Panc1 (cell line): ENCODE measurements at regions not wholly inside any gene's neighbourhood (a gene's known extent, or its start where the extent isn't known, plus 50 kb on each side); places are given as distances from the start of the nearest gene placed in this dataset.

Experiments used
- ATAC-seq: fragments of 200-7000 bp; cut with Tn5 transposase; 2 replicates; pipeline ENCODE4 v1.9.1; 2020; ENCODE audit warnings: mild to moderate bottlenecking, moderate library complexity
- BruUV-seq: library from RNA; stranded (reverse); fragments of 400-500 nt; replicated peaks from 2 replicates; lab custom pipeline; 2021; lab: Mats Ljungman, UMichigan
- CTCF ChIA-PET: fragments of 300-600 bp; sonication (Branson Sonifier 250); formaldehyde crosslinking; loops from one replicate; lab custom pipeline; 2022; ENCODE audit warnings: antibody characterized with exemption; lab: Charles Lee
- POLR2A ChIA-PET: fragments of 300-600 bp; sonication (Branson Sonifier 250); formaldehyde crosslinking; loops from one replicate; lab custom pipeline; 2022; ENCODE audit warnings: antibody characterized with exemption; lab: Charles Lee
- DNase-seq: peaks from one replicate; pipeline ENCODE4 v3.0.0-alpha.2; 2010; ENCODE audit warnings: low read depth, low spot score
- H3K27ac ChIP-seq: 2 replicates; pipeline ENCODE4 v1.5.1; 2011; ENCODE audit warnings: mild to moderate bottlenecking, low read length, inconsistent platforms
- H3K27me3 ChIP-seq: fragments of 200-500 bp; sonication (Bioruptor generic); 2 replicates; pipeline ENCODE4 v1.6.0; 2014; ENCODE audit warnings: low read length, inconsistent platforms; ENCODE audit not compliant: control insufficient read depth, insufficient read depth
- H3K36me3 ChIP-seq: fragments of 200-500 bp; sonication (Bioruptor generic); 2 replicates; pipeline ENCODE4 v1.5.1; 2014; ENCODE audit warnings: inconsistent platforms, mild to moderate bottlenecking, low read length, moderate library complexity; ENCODE audit not compliant: control insufficient read depth, insufficient read depth
- H3K4me1 ChIP-seq: 2 replicates; pipeline ENCODE4 v1.5.1; 2011; ENCODE audit warnings: inconsistent platforms, mild to moderate bottlenecking, low read length, moderate library complexity; ENCODE audit not compliant: control insufficient read depth, insufficient read depth
- H3K4me3 ChIP-seq, 2 experiments: 2 replicates each; pipeline ENCODE4 v1.5.1; 2011 to 2012; ENCODE audit warnings: low read depth in 2 of 2, low read length in 2 of 2, mild to moderate bottlenecking in 2 of 2, inconsistent platforms in 1 of 2, moderate library complexity in 1 of 2
- H3K9me3 ChIP-seq: fragments of 200-500 bp; sonication (Bioruptor generic); 2 replicates; pipeline ENCODE4 v1.5.1; 2014; ENCODE audit warnings: low read depth, mild to moderate bottlenecking, inconsistent platforms, low read length, moderate library complexity; ENCODE audit not compliant: control insufficient read depth, insufficient read depth
- POLR2AphosphoS5 ChIP-seq: IDR thresholded peaks from 2 replicates; pipeline ENCODE4 v1.6.1; 2012; ENCODE audit warnings: mild to moderate bottlenecking, low read depth, low read length, moderate library complexity
- SIN3A ChIP-seq: IDR thresholded peaks from 2 replicates; pipeline ENCODE4 v1.6.1; 2012; ENCODE audit warnings: low read depth, mild to moderate bottlenecking, low read length, moderate library complexity, borderline replicate concordance; ENCODE audit not compliant: insufficient read depth
- TCF7L2 ChIP-seq: IDR thresholded peaks from 2 replicates; pipeline ENCODE4 v1.6.1; 2011; ENCODE audit warnings: mild to moderate bottlenecking, low read depth, low read length, inconsistent platforms
- in situ Hi-C: cut with HindIII; loops from 2 replicates; pipeline ENCODE4 v1.10.0; 2016; ENCODE audit warnings: low sequenced_read_pairs, low pct_unique_long_range_greater_than_20kb
- intact Hi-C: fragments of 100-400 bp; cut with micrococcal nuclease; formaldehyde crosslinking; loops from one replicate; pipeline ENCODE4 v1.10.0; 2022; ENCODE audit not compliant: unreplicated experiment
- TF ChIP-seq, protein P1 (sequence below), 2 experiments: IDR thresholded peaks; 2 replicates each; pipeline ENCODE4 v1.6.1; 2011 to 2012; ENCODE audit warnings: low read depth in 2 of 2, control low read depth in 1 of 2, low read length in 1 of 2, mild to moderate bottlenecking in 1 of 2, moderate library complexity in 1 of 2; ENCODE audit not compliant: insufficient read depth in 1 of 2
- TF ChIP-seq, protein P2 (sequence below): fragments of 450-650 bp; IDR thresholded peaks from 2 replicates; pipeline ENCODE4 v1.5.1; 2017; ENCODE audit warnings: mild to moderate bottlenecking

DNA sequence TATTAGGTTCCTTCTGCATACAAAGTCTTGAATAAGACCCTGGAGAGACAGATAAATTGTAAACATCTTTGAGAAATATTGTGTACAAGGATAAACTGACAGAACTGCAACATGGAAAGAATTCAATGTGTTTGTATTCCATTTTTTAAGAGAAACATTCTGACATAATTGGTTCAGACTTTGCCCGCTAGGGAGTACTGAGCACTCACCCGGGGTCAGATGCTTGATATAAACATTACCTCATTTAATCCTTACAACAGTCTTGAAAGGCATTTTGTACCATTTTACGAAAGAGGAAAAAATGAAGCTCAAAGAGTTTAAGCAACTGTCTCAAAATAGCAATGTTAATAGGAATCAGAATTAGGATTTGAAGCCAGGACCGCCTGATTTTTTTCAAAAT lies 416.7 kb upstream of the CRIM1 start:
- in situ Hi-C loops, result no loop called here
- H3K27ac ChIP-seq, result no peak overlapping the region
- no peaks in the 10 kb centered on the region for H3K4me1 ChIP-seq
- ChIA-PET POLR2A (no interaction called here), CTCF (no interaction called here)
- H3K27me3 ChIP-seq, result peaks cover 2% of the 10 kb centered on the region
- no TSS peak for BruUV-seq
- no peak overlapping the region for H3K4me3 ChIP-seq
- no peaks in the 10 kb centered on the region for H3K36me3 ChIP-seq
- ATAC-seq (no peak), DNase-seq (no peak)
- intact Hi-C loops, result no loop called here
- H3K9me3 ChIP-seq, result no peaks in the 10 kb centered on the region
- TF ChIP-seq, protein P1, sequence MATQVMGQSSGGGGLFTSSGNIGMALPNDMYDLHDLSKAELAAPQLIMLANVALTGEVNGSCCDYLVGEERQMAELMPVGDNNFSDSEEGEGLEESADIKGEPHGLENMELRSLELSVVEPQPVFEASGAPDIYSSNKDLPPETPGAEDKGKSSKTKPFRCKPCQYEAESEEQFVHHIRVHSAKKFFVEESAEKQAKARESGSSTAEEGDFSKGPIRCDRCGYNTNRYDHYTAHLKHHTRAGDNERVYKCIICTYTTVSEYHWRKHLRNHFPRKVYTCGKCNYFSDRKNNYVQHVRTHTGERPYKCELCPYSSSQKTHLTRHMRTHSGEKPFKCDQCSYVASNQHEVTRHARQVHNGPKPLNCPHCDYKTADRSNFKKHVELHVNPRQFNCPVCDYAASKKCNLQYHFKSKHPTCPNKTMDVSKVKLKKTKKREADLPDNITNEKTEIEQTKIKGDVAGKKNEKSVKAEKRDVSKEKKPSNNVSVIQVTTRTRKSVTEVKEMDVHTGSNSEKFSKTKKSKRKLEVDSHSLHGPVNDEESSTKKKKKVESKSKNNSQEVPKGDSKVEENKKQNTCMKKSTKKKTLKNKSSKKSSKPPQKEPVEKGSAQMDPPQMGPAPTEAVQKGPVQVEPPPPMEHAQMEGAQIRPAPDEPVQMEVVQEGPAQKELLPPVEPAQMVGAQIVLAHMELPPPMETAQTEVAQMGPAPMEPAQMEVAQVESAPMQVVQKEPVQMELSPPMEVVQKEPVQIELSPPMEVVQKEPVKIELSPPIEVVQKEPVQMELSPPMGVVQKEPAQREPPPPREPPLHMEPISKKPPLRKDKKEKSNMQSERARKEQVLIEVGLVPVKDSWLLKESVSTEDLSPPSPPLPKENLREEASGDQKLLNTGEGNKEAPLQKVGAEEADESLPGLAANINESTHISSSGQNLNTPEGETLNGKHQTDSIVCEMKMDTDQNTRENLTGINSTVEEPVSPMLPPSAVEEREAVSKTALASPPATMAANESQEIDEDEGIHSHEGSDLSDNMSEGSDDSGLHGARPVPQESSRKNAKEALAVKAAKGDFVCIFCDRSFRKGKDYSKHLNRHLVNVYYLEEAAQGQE (IDR thresholded peaks at IDR 0.05; ENCODE audit: insufficient read depth in 1 of 2, low read depth in 2 of 2, low read length in 1 of 2), result no peak
- no peak for TF ChIP-seq POLR2AphosphoS5
- TF ChIP-seq, protein P2, sequence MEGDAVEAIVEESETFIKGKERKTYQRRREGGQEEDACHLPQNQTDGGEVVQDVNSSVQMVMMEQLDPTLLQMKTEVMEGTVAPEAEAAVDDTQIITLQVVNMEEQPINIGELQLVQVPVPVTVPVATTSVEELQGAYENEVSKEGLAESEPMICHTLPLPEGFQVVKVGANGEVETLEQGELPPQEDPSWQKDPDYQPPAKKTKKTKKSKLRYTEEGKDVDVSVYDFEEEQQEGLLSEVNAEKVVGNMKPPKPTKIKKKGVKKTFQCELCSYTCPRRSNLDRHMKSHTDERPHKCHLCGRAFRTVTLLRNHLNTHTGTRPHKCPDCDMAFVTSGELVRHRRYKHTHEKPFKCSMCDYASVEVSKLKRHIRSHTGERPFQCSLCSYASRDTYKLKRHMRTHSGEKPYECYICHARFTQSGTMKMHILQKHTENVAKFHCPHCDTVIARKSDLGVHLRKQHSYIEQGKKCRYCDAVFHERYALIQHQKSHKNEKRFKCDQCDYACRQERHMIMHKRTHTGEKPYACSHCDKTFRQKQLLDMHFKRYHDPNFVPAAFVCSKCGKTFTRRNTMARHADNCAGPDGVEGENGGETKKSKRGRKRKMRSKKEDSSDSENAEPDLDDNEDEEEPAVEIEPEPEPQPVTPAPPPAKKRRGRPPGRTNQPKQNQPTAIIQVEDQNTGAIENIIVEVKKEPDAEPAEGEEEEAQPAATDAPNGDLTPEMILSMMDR, result no peak
- TF ChIP-seq SIN3A, result no peak
- TF ChIP-seq TCF7L2, result no peak

DNA sequence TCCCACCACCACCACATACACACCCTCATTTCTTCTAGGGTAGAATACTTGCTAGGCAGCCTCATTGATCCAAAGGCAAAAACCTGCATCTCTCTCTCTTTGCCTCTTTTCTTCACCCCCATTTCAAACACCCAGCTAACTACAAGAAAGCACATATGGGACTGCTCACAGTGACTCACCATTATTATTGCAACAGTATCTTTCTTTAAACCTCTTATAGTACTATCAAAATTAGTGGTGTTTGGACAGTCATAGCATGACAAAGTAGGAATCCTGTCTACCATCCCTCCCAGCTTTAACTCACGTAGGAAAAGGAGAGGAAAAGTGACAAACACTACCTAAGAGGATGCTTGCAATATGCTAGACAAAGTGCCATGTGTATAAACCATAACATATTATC lies 422.5 kb upstream of the CRIM1 start:
- ATAC-seq, result no peak
- H3K27me3 ChIP-seq, result peaks cover 2% of the 10 kb centered on the region
- BruUV-seq, result no TSS peak
- POLR2A ChIA-PET, result no interaction called here
- CTCF ChIA-PET, result interaction anchor here (0.6 kb wide), 1 partner anchor 12 kb away, joined by 4 read pairs; no protein-coding TSS in a partner anchor
- in situ Hi-C loops, result no loop called here
- no peak overlapping the region for H3K27ac ChIP-seq
- H3K4me1 ChIP-seq, result no peaks in the 10 kb centered on the region
- no peak for TF ChIP-seq TCF7L2
- no peak for TF ChIP-seq POLR2AphosphoS5
- TF ChIP-seq, protein P2, result no peak
- TF ChIP-seq, protein P1 (IDR thresholded peaks at IDR 0.05; ENCODE audit: insufficient read depth in 1 of 2, low read depth in 2 of 2, low read length in 1 of 2), result no peak
- H3K9me3 ChIP-seq, result no peaks in the 10 kb centered on the region
- intact Hi-C loops, result no loop called here
- no peaks in the 10 kb centered on the region for H3K36me3 ChIP-seq
- no peak overlapping the region for H3K4me3 ChIP-seq
- DNase-seq, result no peak
